B cell (primary cell): ENCODE measurements at regions not wholly inside any gene's neighbourhood (a gene's known extent, or its start where the extent isn't known, plus 50 kb on each side); places are given as distances from the start of the nearest gene placed in this dataset.

ENCODE experiments used
- EZH2 ChIP-seq: IDR thresholded peaks from 2 replicates; pipeline ENCODE4 v1.6.1; 2012; ENCODE audit warnings: borderline replicate concordance, low read depth, mild to moderate bottlenecking, moderate library complexity, low read length; ENCODE audit not compliant: insufficient read depth, poor library complexity, severe bottlenecking
- TF ChIP-seq, protein P1 (sequence below): fragments of 200-600 bp; IDR thresholded peaks from one replicate; pipeline ENCODE4 v1.8.0; 2022; ENCODE audit warnings: antibody characterized with exemption, mild to moderate bottlenecking

DNA sequence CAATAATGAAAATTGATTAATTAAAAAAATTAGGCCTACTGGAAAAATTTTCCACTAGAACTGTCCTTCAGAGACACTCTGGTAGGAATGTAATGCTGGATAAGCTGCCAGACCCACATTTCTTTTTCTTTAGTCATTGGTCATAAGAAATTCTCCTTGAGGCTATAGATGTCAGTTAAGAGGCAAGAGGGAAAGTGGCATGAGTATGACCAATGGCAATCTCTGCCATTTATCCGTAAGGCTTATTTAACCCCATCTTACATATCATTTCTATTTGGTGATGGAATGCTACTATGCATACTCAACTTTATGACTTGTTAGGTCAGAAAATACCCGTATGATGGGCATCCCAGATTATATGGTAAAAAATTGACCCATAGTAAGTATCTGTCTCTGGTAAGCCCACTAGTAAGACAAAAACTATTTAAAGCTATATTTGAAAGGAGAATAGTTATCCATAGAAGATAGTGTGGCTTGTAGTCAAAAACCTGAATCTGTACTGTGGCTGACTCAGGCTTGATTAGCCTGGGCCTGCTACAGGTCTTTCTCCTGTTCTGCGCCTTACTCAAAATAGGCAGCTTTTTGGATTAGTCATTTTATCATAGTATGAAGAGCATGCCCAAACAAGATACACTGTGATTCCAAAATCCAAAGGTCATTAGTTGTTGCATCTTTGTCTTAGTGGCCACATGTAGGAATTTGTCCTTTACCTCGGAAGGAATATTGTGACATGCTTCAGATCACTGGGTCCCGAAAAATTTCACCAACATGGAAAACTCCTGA is 314.7 kb downstream of the PYDC2 start:
- TF ChIP-seq, protein P1, sequence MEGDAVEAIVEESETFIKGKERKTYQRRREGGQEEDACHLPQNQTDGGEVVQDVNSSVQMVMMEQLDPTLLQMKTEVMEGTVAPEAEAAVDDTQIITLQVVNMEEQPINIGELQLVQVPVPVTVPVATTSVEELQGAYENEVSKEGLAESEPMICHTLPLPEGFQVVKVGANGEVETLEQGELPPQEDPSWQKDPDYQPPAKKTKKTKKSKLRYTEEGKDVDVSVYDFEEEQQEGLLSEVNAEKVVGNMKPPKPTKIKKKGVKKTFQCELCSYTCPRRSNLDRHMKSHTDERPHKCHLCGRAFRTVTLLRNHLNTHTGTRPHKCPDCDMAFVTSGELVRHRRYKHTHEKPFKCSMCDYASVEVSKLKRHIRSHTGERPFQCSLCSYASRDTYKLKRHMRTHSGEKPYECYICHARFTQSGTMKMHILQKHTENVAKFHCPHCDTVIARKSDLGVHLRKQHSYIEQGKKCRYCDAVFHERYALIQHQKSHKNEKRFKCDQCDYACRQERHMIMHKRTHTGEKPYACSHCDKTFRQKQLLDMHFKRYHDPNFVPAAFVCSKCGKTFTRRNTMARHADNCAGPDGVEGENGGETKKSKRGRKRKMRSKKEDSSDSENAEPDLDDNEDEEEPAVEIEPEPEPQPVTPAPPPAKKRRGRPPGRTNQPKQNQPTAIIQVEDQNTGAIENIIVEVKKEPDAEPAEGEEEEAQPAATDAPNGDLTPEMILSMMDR = no peak
- TF ChIP-seq EZH2 = no peak
